SK-N-SH (cell line): ENCODE measurements at regions not wholly inside any gene's neighbourhood (a gene's known extent, or its start where the extent isn't known, plus 50 kb on each side); places are given as distances from the start of the nearest gene placed in this dataset.

ENCODE experiments used
- CHD2 ChIP-seq: fragments of 150-350 bp; IDR thresholded peaks from 2 replicates; pipeline ENCODE4 v1.6.1; 2018; ENCODE audit warnings: low read length; ENCODE audit not compliant: partially characterized antibody
- CTCF ChIP-seq: fragments of 200-600 bp; sonication (generic); IDR thresholded peaks from 2 replicates; pipeline ENCODE4 v1.6.1; 2017; ENCODE audit warnings: antibody characterized with exemption, mild to moderate bottlenecking, moderate library complexity
- EP300 ChIP-seq, 2 experiments: IDR thresholded peaks; 2 replicates each; pipeline versions ENCODE4 v1.4.0 to v1.6.1; 2012; ENCODE audit warnings: borderline replicate concordance in 1 of 2, low read depth in 1 of 2, low read length in 1 of 2
- FOSL2 ChIP-seq: IDR thresholded peaks from 2 replicates; pipeline ENCODE4 v1.4.0; 2012; ENCODE audit warnings: low read depth, mild to moderate bottlenecking, moderate library complexity, borderline replicate concordance
- GABPA ChIP-seq: IDR thresholded peaks from 2 replicates; pipeline ENCODE4 v1.4.0; 2012; ENCODE audit warnings: low read depth, mild to moderate bottlenecking
- IRF3 ChIP-seq: fragments of 150-350 bp; IDR thresholded peaks from 2 replicates; pipeline ENCODE4 v1.6.1; 2016; ENCODE audit warnings: mild to moderate bottlenecking, low read depth, low read length
- JUND ChIP-seq: IDR thresholded peaks from 2 replicates; pipeline ENCODE4 v1.4.0; 2012
- MEF2A ChIP-seq: IDR thresholded peaks from 2 replicates; pipeline ENCODE4 v1.4.0; 2012; ENCODE audit warnings: low read depth, borderline replicate concordance
- NFIC ChIP-seq: IDR thresholded peaks from 2 replicates; pipeline ENCODE4 v1.4.0; 2012; ENCODE audit warnings: borderline replicate concordance
- POLR2AphosphoS5 ChIP-seq: IDR thresholded peaks from 2 replicates; pipeline ENCODE4 v1.6.1; 2012; ENCODE audit warnings: low read depth, low read length
- REST ChIP-seq: IDR thresholded peaks from 2 replicates; pipeline ENCODE4 v1.6.1; 2012; ENCODE audit warnings: mild to moderate bottlenecking, low read depth, low read length, moderate library complexity
- USF2 ChIP-seq: fragments of 150-350 bp; IDR thresholded peaks from 2 replicates; pipeline ENCODE4 v1.6.1; 2017; ENCODE audit warnings: antibody characterized with exemption, low read length, low read depth, borderline replicate concordance
- TF ChIP-seq, protein P1 (sequence below): IDR thresholded peaks from 2 replicates; pipeline ENCODE4 v1.4.0; 2012; ENCODE audit warnings: low read depth

DNA sequence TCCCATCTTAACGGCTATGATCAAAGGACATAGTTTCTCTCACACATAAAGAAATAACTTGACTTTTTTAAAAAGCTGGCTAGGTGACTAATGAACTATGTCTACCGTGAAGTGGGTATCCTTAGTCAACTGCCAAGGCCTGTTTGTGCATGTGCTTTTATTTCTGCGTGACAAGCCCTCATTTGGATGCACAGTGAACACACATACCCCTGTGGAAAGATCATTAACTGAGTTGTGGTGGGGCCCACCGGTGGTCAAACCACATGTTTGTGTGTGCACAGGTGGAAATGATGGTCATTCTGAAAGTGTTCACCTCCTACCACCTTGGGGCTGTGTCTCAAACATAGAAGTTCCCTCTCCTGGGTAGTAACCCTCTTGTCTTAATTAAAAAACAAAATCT lies 256.1 kb upstream of the SALL1 start:
- TF ChIP-seq CHD2: no peak
- TF ChIP-seq CTCF: no peak
- TF ChIP-seq POLR2AphosphoS5: no peak
- no peak for TF ChIP-seq IRF3
- no peak for TF ChIP-seq REST
- no peak for TF ChIP-seq MEF2A
- TF ChIP-seq, protein P1, sequence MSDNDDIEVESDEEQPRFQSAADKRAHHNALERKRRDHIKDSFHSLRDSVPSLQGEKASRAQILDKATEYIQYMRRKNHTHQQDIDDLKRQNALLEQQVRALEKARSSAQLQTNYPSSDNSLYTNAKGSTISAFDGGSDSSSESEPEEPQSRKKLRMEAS: no peak
- no peak for TF ChIP-seq USF2
- TF ChIP-seq NFIC: no peak
- no peak for TF ChIP-seq EP300 (IDR thresholded peaks at IDR 0.05; ENCODE audit: borderline replicate concordance in 1 of 2, low read depth in 1 of 2, low read length in 1 of 2)
- no peak for TF ChIP-seq FOSL2
- TF ChIP-seq GABPA: no peak
- no peak for TF ChIP-seq JUND
